D721Med (cell line): ENCODE measurements at regions not wholly inside any gene's neighbourhood (a gene's known extent, or its start where the extent isn't known, plus 50 kb on each side); places are given as distances from the start of the nearest gene placed in this dataset.

Experiments used
- DNase-seq: peaks from one replicate; pipeline ENCODE4 v3.0.0; 2011; ENCODE audit warnings: low spot score; ENCODE audit not compliant: insufficient read length
- FAIRE-seq: peaks from 2 replicates; lab custom pipeline; 2011; peaks lifted over from hg19 to GRCh38; lab: Jason Lieb, UNC
- CTCF ChIP-seq: IDR thresholded peaks from 2 replicates; pipeline ENCODE4 v1.5.1; 2012; ENCODE audit warnings: mild to moderate bottlenecking, control low read depth; ENCODE audit not compliant: insufficient read depth; ENCODE audit errors: missing control alignments

DNA sequence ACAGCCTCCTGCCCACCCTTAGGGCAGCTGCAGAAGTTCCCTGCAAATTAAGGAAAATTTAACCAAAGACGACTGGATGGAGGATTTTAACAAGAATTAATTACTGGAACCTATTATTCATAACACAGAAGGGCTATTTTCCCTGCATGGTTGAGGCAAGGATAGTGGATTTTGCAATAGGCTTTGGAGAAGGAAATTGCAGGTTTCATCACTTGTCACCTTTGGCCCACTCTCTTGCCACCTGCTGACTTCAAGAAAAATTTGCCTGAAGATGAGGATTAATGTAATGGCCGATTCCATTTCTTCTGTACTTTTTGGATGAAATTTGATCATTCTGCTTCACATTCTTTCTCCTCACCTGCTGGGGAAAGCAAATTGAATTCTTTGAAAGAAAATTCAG lies 261.7 kb downstream of the FGF9 start:
- DNase-seq = no peak
- TF ChIP-seq CTCF = no peak
- FAIRE-seq = no peak

- FAIRE-seq = no peak
- TF ChIP-seq CTCF = no peak
Observed at GRCh38 chr13:21932996-21933395, 262.1 kb downstream of the FGF9 start.

DNA sequence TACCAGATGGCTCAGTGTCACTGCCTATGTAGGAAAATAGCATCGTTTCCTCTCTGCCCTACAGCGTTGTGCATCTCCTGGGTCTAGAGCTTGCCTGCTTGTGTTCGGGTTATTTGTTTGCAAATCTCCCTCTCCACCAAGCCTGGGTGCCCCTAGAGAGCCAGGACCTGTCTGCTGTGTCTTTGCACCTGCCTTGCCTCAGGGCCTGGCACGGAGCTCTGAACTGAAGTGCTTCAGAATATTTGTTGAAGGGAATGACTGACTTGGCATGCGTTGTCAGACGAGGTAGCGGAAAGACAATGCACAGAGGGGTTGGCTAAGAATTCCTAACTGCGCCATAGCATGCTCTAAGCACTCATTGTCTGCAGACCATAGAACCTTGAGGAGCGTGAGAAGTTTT lies 263.4 kb downstream of the FGF9 start:
- no peak for TF ChIP-seq CTCF
- FAIRE-seq (no peak), DNase-seq (no peak)

More at GRCh38 chr13:21932996-21933395, 262.1 kb downstream of the FGF9 start:
- no peak for DNase-seq

- DNase-seq (no peak), FAIRE-seq (no peak)
- no peak for TF ChIP-seq CTCF
Observed at GRCh38 chr13:21936674-21937073, 265.8 kb downstream of the FGF9 start.

DNA sequence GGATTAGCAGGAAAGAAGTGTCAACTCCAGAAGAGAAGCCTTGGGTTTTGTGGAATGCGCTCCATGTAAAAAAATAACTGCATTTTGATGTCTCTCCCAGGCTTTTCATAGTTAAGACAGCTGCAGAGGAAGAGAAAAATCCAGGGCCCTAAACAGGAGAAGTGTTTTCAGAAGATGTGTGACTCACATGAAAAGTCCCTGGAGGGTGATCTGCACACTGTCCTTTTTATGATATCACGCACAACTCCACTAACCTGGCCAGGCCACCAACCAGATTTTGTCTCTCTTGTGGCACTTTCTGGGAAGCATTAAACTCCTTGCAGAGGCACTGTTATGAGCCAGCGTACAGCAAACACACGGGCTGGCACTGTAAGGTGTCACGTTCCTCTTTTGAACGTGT lies 267.3 kb downstream of the FGF9 start:
- no peak for TF ChIP-seq CTCF
- FAIRE-seq (no peak), DNase-seq (no peak)

DNA sequence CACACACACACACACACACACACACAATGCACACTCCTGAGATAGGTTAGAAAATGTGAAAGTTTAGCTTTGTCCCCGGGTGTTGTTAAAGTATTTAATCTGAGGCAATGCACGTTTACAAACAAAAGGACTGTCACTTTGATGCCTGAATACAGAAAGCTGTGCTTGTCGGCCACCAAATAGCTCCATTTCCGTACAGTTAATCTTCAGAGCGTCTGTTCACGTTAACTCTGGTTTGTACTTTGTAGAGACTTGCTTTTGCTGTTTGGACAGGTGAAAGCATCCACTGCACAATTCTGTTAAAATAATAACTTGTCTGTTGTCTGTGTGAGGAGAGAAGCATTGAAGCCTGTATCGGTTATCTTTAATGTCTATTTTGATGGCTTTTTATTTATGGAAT lies 267.8 kb downstream of the FGF9 start:
- DNase-seq (no peak), FAIRE-seq (no peak)
- TF ChIP-seq CTCF = no peak

DNA sequence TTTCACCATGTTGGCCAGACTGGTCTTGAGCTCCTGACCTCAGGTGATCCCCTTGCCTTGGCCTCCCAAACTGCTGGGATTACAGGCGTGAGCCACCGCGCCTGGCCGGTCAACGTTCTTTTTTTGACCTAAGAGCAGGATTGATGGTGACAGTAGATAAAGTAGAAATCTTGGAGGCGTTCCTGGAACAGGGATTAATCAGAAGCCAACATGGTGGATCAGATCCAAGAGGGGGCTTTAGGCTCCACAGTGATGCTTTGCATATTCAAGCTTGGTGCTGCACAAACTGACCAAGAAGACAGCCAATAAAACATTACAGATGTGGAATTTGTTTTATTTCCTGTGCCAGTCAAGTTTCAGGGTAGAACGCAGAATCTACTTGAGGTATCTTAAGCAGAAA lies 271.2 kb downstream of the FGF9 start:
- DNase-seq (no peak), FAIRE-seq (no peak)
- no peak for TF ChIP-seq CTCF
